GM18502 (cell line): ENCODE measurements at regions not wholly inside any gene's neighbourhood (a gene's known extent, or its start where the extent isn't known, plus 50 kb on each side); places are given as distances from the start of the nearest gene placed in this dataset.
"Not testable (repeated sequence)": the region's sequence is repeated elsewhere in the genome, so short reads cannot be mapped to it uniquely, and the experiment has no call there.

Source experiments
- ATAC-seq: cut with Tn5 transposase; IDR thresholded peaks from one replicate; pipeline ENCODE4 v1.9.1; 2021; ENCODE audit warnings: mild to moderate bottlenecking; ENCODE audit not compliant: unreplicated experiment, poor library complexity

DNA sequence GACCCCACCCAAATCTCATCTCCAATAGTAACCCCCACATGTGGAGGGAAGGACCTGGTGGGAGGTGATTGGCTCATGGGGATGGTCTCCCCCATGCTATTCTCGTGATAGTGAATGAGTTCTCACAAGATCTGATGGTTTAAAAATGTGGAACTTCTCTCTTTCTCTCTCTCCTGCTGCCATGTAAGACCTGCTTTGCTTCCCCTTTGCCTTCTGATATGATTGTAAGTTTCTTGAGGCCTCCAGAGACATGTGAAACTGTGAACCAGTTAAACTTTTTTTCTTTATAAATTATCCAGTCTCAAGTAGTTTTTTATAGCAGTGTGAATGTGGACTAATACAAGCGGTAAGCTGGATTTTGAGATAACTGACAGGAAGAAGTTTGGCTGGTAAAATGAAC, 60.3 kb upstream of the MBNL1 start:
- ATAC-seq = no peak

DNA sequence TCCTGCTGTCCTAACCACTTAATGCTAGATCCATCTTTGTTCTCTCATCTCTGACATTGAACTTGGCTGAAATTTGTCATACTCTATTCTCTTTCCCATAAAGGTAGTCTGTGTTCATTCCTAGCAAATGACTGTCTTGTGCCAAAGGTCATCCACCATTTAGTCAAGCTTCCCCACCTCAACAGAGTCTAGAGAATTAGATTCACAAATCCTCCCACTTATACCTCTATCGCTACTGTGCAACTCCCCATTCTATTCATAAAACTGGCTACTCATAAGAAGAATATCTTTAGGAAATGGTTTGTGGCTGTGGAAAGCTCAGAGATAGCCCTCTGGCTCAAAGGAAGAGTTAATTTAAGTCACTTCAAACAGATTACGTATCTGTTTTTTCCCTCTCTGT, 59.7 kb upstream of the MBNL1 start:
- no peak for ATAC-seq

DNA sequence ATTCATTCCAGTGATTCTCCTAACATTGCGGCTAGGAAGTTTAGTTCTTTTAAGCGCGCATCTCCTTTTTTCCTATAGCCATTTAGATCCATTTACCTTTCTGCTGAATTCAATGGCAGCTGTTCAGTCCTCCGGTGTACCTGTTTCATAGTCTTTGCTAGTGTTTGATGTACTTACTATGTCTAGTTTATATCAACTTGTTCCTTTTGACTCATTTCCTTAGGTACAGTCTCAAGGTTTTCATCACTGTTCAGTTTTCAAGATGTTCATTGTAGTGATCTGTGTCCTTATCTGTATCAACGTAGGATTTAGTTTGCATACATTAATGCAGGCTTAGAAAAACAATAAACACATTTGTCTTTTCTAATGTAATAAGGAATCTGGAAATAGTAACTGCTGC, 59.0 kb upstream of the MBNL1 start:
- ATAC-seq = no peak

DNA sequence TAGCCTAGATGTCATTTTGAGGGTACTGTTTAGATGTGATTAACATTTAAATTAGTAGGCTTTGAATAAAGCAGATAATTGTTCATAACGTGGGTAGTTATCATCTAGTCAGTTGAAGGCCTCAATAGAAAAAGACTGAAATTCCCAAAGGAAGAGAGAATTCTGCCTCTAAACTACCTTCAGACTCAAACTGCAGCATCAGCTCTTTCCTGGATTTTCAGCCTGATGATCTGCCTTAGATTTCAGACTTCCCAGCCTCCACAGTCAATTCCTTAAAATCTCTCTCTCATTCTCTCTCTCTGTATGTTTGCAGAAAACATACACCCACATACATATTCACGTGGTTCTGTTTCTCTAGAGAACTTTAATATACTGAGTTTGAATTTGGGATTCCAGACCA, 58.0 kb upstream of the MBNL1 start:
- no peak for ATAC-seq

DNA sequence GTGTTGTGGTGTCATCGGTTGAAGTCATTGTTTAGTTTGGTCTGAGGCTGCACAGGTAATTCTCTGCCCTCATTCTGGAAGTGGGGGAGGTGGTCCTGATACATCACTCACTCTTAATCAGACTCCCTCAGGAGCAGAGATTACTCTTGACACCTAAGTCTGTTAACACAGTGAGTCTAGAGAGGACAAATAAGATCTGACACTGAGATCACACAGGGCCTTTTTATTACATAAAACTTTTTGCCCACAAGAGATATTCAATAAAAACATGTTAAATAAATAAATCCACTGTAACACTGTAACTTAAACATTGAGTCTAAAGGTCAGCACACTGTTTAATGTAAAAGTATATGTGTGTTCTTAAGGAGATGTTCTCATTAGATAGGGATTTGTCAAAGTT, 57.1 kb upstream of the MBNL1 start:
- ATAC-seq = no peak

DNA sequence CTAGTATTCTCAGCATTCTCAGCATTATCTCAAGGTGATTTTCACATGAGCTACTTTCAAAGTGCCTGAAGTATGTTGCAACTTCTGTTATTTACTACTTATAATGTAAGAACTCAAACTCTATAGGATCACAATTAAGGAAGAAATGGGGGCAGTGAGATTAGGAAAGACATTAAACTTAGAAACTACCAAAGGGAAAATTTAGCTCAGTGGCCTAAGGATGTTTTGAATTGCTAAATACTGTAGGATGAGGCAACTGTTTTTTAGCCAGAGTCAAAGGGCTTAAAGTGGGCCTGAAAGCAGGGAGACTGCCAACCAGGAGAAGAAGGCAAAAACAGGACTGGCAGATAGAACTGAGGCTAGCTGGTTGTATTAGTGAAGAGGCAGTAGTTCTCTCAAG, 55.5 kb upstream of the MBNL1 start:
- no peak for ATAC-seq

DNA sequence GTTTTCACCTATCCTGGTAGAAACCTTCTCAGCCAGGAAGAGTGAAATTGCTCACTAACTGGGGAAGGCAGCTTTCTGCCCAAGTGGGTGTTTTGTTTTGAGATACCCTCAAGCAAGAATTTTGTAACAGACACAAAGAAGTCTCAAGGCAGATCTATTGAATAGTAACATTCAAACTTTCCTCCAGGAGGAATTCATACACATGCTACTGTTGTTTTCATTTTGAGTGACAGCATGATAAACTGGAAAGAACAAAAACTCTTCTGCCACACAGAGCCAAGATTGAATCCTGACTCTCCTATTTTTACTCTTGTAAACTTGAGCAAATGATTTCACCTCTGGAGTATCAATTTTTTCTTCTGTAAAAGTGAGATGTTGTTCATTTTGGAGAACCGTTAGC, 54.8 kb upstream of the MBNL1 start:
- no peak for ATAC-seq

DNA sequence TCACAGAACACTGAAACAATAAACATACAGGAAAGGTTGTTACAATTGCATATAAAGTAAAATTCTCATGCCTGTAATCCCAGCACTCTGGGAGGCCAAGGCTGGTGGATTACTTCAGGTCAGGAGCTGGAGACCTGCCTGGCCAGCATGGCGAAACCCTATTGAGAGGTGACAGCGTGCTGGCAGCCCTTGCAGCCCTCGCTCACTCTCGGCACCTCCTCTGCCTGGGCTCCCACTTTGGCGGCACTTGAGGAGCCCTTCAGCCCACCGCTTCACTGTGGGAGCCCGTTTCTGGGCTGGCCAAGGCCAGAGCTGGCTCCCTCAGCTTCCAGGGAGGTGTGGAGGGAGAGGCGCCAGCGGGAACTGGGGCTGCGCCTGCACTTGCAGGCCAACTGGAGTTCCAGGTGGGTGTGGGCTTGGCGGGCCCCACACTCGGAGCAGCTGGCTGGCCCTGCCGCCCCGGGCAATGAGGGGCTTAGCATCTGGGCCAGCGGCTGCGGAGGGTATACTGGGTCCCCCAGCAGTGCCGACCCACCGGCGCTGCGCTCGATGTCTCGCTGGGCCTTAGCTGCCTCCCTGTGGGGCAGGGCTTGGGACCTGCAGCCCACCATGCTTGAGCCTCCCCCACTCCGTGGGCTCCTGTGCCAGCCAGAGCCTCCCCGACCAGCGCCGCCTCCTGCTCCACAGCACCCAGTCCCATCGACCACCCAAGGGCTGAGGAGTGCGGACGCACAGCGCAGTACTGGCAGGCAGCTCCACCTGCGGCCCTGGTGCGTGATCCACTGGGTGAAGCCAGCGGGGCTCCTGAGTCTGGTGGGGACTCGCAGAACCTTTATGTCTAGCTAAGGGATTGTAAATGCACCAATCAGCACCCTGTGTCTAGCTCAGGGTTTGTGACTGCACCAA, 51.5 kb upstream of the MBNL1 start:
- ATAC-seq = not testable (repeated sequence)

DNA sequence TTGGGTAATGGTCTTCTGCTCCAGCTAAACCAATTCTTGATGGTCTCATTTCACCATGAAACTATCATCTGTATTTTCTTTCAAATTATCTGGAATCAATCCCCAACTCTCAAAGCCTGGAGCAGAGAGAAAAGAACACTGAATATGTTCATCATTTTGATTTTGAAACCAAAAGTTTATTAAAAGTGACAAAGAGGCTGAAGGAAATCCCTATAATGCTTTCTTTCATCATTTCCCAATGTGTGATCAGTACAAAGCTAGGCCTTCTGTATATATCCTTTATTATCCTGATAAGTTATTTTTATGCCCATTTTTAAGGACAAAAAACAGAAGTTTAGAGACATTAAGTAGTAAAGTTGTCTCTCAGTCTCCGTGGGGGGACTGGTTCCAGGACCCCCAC, 50.1 kb upstream of the MBNL1 start:
- ATAC-seq = no peak
